ENCODE measurements at regions not wholly inside any gene's neighbourhood (a gene's known extent, or its start where the extent isn't known, plus 50 kb on each side); places are given as distances from the start of the nearest gene placed in this dataset.
"Not testable (repeated sequence)": the region's sequence is repeated elsewhere in the genome, so short reads cannot be mapped to it uniquely, and the experiment has no call there.

DNA sequence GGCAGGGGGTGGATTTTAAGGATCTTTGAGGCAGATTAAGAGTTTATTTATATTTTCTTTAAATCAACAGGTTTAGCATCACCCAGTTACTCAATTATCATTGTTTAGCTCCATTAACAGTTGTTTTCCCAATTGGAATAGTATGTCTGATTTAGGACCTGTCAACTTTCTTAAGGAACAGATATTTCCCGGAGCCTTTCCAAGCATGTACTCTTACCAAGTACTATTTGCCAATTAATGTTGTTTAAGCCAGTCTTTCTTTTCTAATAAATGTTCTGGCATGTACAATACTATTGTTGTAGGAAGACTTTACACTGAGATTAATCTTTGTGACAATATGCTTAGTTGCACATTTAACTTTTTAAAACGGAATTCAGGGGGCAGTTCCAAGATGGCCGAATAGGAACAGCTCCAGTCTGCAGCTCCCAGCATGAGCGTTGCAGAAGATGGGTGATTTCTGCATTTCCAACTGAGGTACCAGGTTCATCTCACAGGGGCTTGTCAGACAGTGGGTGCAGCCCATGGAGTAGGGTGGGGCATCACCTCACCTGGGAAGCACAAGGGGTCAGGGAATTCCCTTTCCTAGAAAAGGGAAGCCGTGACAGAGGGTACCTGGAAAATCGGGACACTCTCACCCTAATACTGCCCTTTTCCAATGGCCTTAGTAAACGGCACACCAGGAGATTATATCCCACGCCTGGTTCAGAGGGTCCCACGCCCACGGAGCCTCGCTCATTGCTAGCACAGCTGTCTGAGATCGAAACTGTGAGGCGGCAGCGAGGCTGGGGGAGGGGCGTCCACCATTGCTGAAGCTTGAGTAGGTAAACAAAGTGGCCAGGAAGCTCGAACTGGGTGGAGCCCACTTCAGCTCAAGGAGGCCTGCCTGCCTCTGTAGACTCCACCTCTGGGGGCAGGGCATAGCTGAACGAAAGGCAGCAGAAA is 173.7 kb downstream of the LRRC70 start:
- WGBS (ENCODE audit: insufficient coverage, insufficient replicate concordance, low lambda C conversion rate, missing lambda C conversion rate) = 50% methylated on average over 17 of the region's 17 CpGs
- H2AFZ ChIP-seq (ENCODE audit: control insufficient read depth, low read depth, low read length); H4K20me1 ChIP-seq (ENCODE audit: control insufficient read depth, insufficient read depth); H3K79me2 ChIP-seq (ENCODE audit: control insufficient read depth, insufficient read depth, low read length); FAIRE-seq; DNase-seq (ENCODE audit: low read depth, low spot score); H3K4me3 ChIP-seq; in situ Hi-C loops (cut with MboI); H3K27ac ChIP-seq (ENCODE audit: control insufficient read depth, insufficient read depth); H3K4me1 ChIP-seq (ENCODE audit: control insufficient read depth, insufficient read depth, low read length); BruUV-seq (replicated peaks); H3K27me3 ChIP-seq (replicated peaks in 1 of 2; ENCODE audit: control insufficient read depth in 2 of 2, insufficient read depth in 2 of 2, low read length in 1 of 2); intact Hi-C loops (cut with micrococcal nuclease; ENCODE audit: unreplicated experiment); H3K9me3 ChIP-seq (replicated peaks; ENCODE audit: control insufficient read depth, insufficient read depth, low read length); RAD21 ChIA-PET (ENCODE audit: unreplicated experiment); ATAC-seq; H3K4me2 ChIP-seq (ENCODE audit: control insufficient read depth, insufficient read depth); H3K9ac ChIP-seq (ENCODE audit: control insufficient read depth, insufficient read depth, low read length); H3K36me3 ChIP-seq (ENCODE audit: control insufficient read depth in 2 of 2, insufficient read depth in 2 of 2, low read length in 1 of 2): not testable (repeated sequence)
- ChIA-PET CTCF (interaction anchor here (1.6 kb wide), 2 partner anchors 31 to 59 kb away, joined by 3 to 4 read pairs; no protein-coding TSS in a partner anchor), POLR2A (interaction anchor here (0.6 to 1.0 kb wide), 2 partner anchors 26 to 561 kb away, joined by 3 read pairs; no protein-coding TSS in a partner anchor), SMC1A (ENCODE audit: uncharacterized antibody, unreplicated experiment) (interaction anchor here (2.4 kb wide), 1 partner anchor 14 kb away, joined by 8 read pairs; no protein-coding TSS in a partner anchor)

GRCh38 chr5:62742207-62742606 is 163.6 kb downstream of the LRRC70 start:
- Histone ChIP-seq H4K20me1 (ENCODE audit: control insufficient read depth, insufficient read depth) (no peaks in the 10 kb centered on the region), H3K79me2 (ENCODE audit: control insufficient read depth, insufficient read depth, low read length) (no peaks in the 10 kb centered on the region), H3K36me3 (ENCODE audit: control insufficient read depth in 2 of 2, insufficient read depth in 2 of 2, low read length in 1 of 2) (no peaks in the 10 kb centered on the region), H3K9ac (ENCODE audit: control insufficient read depth, insufficient read depth, low read length) (no peak overlapping the region), H3K4me1 (ENCODE audit: control insufficient read depth, insufficient read depth, low read length) (no peaks in the 10 kb centered on the region), H2AFZ (ENCODE audit: control insufficient read depth, low read depth, low read length) (no peak overlapping the region), H3K4me2 (ENCODE audit: control insufficient read depth, insufficient read depth) (no peak overlapping the region), H3K9me3 (replicated peaks; ENCODE audit: control insufficient read depth, insufficient read depth, low read length) (no peaks in the 10 kb centered on the region), H3K27me3 (replicated peaks in 1 of 2; ENCODE audit: control insufficient read depth in 2 of 2, insufficient read depth in 2 of 2, low read length in 1 of 2) (no peaks in the 10 kb centered on the region), H3K27ac (ENCODE audit: control insufficient read depth, insufficient read depth) (no peak overlapping the region), H3K4me3 (no peak overlapping the region)
- FAIRE-seq (no peak), DNase-seq (ENCODE audit: low read depth, low spot score) (no peak), ATAC-seq (no peak)
- BruUV-seq (replicated peaks) = no TSS peak
- intact Hi-C loops (cut with micrococcal nuclease; ENCODE audit: unreplicated experiment) (no loop called here), in situ Hi-C loops (cut with MboI) (no loop called here)
- WGBS (ENCODE audit: insufficient coverage, insufficient replicate concordance, low lambda C conversion rate, missing lambda C conversion rate) = 46% methylated on average over 2 of the region's 2 CpGs
- RAD21 ChIA-PET (ENCODE audit: unreplicated experiment) = interaction anchor here (1.0 kb wide), 1 partner anchor 23 kb away, joined by 3 read pairs; no protein-coding TSS in a partner anchor
- SMC1A ChIA-PET (ENCODE audit: uncharacterized antibody, unreplicated experiment) = interaction anchor here (1.2 to 1.7 kb wide), 6 partner anchors 10 to 30 kb away, joined by 3 to 8 read pairs (median 3); no protein-coding TSS in a partner anchor
- CTCF ChIA-PET = interaction anchor here (1.0 to 1.4 kb wide), 2 partner anchors 15 to 23 kb away, joined by 3 to 4 read pairs; no protein-coding TSS in a partner anchor
- POLR2A ChIA-PET = no interaction called here
- no peak for TF ChIP-seq TBL1XR1 (IDR thresholded peaks at IDR 0.05; ENCODE audit: low read depth, low read length)
- no peak for TF ChIP-seq BRCA1 (IDR thresholded peaks at IDR 0.05; ENCODE audit: low read depth, low read length)
- no peak for TF ChIP-seq LARP7 (IDR thresholded peaks at IDR 0.05)
- TF ChIP-seq MXI1 (IDR thresholded peaks at IDR 0.05; ENCODE audit: low read depth, low read length) = no peak
- TF ChIP-seq, protein P1, sequence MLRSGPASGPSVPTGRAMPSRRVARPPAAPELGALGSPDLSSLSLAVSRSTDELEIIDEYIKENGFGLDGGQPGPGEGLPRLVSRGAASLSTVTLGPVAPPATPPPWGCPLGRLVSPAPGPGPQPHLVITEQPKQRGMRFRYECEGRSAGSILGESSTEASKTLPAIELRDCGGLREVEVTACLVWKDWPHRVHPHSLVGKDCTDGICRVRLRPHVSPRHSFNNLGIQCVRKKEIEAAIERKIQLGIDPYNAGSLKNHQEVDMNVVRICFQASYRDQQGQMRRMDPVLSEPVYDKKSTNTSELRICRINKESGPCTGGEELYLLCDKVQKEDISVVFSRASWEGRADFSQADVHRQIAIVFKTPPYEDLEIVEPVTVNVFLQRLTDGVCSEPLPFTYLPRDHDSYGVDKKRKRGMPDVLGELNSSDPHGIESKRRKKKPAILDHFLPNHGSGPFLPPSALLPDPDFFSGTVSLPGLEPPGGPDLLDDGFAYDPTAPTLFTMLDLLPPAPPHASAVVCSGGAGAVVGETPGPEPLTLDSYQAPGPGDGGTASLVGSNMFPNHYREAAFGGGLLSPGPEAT (IDR thresholded peaks at IDR 0.05; ENCODE audit: low read depth) = no peak
- no peak for TF ChIP-seq CTCF (IDR thresholded peaks at IDR 0.05 in 2 of 3, conservative IDR thresholded peaks at IDR 0.05 in 1 of 3; ENCODE audit: control insufficient read depth in 2 of 3, extremely low read depth in 1 of 3, insufficient read depth in 1 of 3, low read depth in 3 of 3, low read length in 3 of 3)
- TF ChIP-seq STAT3 (IDR thresholded peaks at IDR 0.05; ENCODE audit: low read depth, low read length) = no peak
- TF ChIP-seq NFYB (IDR thresholded peaks at IDR 0.05; ENCODE audit: insufficient read depth, low read depth, low read length) = no peak
- TF ChIP-seq CREM (IDR thresholded peaks at IDR 0.05; ENCODE audit: low read depth) = no peak
- no peak for TF ChIP-seq PML (IDR thresholded peaks at IDR 0.05; ENCODE audit: low read length)
- no peak for TF ChIP-seq SPI1 (IDR thresholded peaks at IDR 0.05; ENCODE audit: borderline replicate concordance, insufficient read depth, low read depth, low read length)
- no peak for TF ChIP-seq EZH2 (IDR thresholded peaks at IDR 0.05; ENCODE audit: borderline replicate concordance, control insufficient read depth, low read depth, low read length)

Data from GM12878 (cell line).